Ishikawa (cell line): ENCODE measurements at regions not wholly inside any gene's neighbourhood (a gene's known extent, or its start where the extent isn't known, plus 50 kb on each side); places are given as distances from the start of the nearest gene placed in this dataset.

Source experiments
- CEBPB ChIP-seq: IDR thresholded peaks from 2 replicates; pipeline ENCODE4 v1.6.1; 2012
- CREB1 ChIP-seq: IDR thresholded peaks from 2 replicates; pipeline ENCODE4 v1.6.1; 2012; ENCODE audit warnings: low read depth
- EGR1 ChIP-seq: IDR thresholded peaks from 2 replicates; pipeline ENCODE4 v1.6.1; 2012
- EP300 ChIP-seq: IDR thresholded peaks from 2 replicates; pipeline ENCODE4 v1.6.1; 2012; ENCODE audit warnings: borderline replicate concordance
- FOXM1 ChIP-seq: IDR thresholded peaks from 2 replicates; pipeline ENCODE4 v1.6.1; 2012; ENCODE audit warnings: low read depth, borderline replicate concordance
- NFIC ChIP-seq: IDR thresholded peaks from 2 replicates; pipeline ENCODE4 v1.6.1; 2012
- RAD21 ChIP-seq: IDR thresholded peaks from 2 replicates; pipeline ENCODE4 v1.6.1; 2012; ENCODE audit warnings: low read depth
- REST ChIP-seq: IDR thresholded peaks from 2 replicates; pipeline ENCODE4 v1.6.1; 2012; ENCODE audit warnings: low read depth, mild to moderate bottlenecking
- TAF1 ChIP-seq: IDR thresholded peaks from 2 replicates; pipeline ENCODE4 v1.6.1; 2012; ENCODE audit warnings: low read depth, mild to moderate bottlenecking
- TCF12 ChIP-seq: IDR thresholded peaks from 2 replicates; pipeline ENCODE4 v1.6.1; 2012; ENCODE audit warnings: low read depth
- TEAD4 ChIP-seq: IDR thresholded peaks from 2 replicates; pipeline ENCODE4 v1.6.1; 2012
- USF1 ChIP-seq: IDR thresholded peaks from 2 replicates; pipeline ENCODE4 v1.6.1; 2012
- YY1 ChIP-seq: IDR thresholded peaks from 2 replicates; pipeline ENCODE4 v1.6.1; 2012; ENCODE audit warnings: low read depth
- ZBTB7A ChIP-seq: IDR thresholded peaks from 2 replicates; pipeline ENCODE4 v1.6.1; 2012; ENCODE audit warnings: low read depth
- TF ChIP-seq, protein P1 (sequence below): IDR thresholded peaks from 2 replicates; pipeline ENCODE4 v1.6.1; 2012

- no peak for TF ChIP-seq TEAD4
- no peak for TF ChIP-seq CEBPB
- TF ChIP-seq REST: no peak
- TF ChIP-seq TAF1: no peak
- TF ChIP-seq EGR1: no peak
- TF ChIP-seq ZBTB7A: no peak
- no peak for TF ChIP-seq USF1
- no peak for TF ChIP-seq RAD21
- no peak for TF ChIP-seq TCF12
- TF ChIP-seq EP300: no peak
- TF ChIP-seq NFIC: no peak
- TF ChIP-seq FOXM1: no peak
- TF ChIP-seq CREB1: no peak
- TF ChIP-seq, protein P1, sequence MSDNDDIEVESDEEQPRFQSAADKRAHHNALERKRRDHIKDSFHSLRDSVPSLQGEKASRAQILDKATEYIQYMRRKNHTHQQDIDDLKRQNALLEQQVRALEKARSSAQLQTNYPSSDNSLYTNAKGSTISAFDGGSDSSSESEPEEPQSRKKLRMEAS: no peak
- no peak for TF ChIP-seq YY1
Observed at GRCh38 chr10:29185050-29185449, 103.8 kb upstream of the LYZL1 start.

DNA sequence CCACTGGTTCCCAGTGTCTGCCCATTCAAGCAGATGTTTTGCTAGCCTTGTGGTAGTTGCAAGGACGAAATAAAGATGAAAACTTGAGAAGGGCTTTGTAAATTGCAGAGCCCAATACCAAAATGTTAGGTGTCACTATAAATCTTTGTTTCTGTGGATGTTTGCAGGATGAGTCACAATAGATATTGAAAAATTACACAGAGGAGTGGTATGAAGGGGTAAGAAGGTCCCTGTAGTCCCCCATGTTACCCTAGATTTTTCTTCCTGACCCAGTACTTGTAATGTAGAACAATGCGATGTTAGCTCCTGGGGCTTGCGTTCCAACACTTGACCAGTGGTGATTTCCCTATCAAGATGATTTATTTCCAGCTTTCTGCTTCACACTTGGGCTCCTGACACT, 102.6 kb upstream of the LYZL1 start:
- TF ChIP-seq EP300 (no peak), FOXM1 (no peak), CREB1 (no peak), ZBTB7A (no peak), NFIC (no peak), CEBPB (no peak), TCF12 (no peak), TAF1 (no peak), RAD21 (no peak)
- TF ChIP-seq, protein P1: no peak

- TF ChIP-seq NFIC: no peak
- no peak for TF ChIP-seq EP300
- TF ChIP-seq EGR1: no peak
- no peak for TF ChIP-seq REST
- no peak for TF ChIP-seq CREB1
- TF ChIP-seq CEBPB: no peak
- TF ChIP-seq YY1: no peak
- TF ChIP-seq RAD21: no peak
- no peak for TF ChIP-seq TCF12
- TF ChIP-seq, protein P1: no peak
- TF ChIP-seq USF1: no peak
- TF ChIP-seq FOXM1: no peak
- no peak for TF ChIP-seq ZBTB7A
- no peak for TF ChIP-seq TEAD4
- TF ChIP-seq TAF1: no peak
Observed at GRCh38 chr10:29189256-29189655, 99.6 kb upstream of the LYZL1 start.

DNA sequence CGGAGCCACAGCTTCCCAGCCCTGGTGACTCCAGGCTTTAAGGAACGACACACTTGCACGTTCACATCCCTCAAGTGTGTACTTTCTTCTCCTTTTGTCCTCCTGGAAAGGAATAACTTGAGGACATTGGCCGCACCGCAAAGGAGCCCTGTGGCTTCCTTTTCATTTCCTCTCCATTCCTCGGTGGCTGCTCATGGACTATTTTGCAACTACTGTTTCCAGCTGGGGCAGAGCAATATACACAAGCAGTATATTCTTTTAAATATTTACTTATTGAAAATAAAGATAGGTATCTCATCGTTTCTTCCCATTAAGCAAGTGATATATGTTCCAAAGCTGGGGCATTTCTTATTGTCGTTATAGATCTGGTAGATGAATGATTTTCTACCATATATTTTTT, 97.2 kb upstream of the LYZL1 start:
- TF ChIP-seq, protein P1: no peak
- TF ChIP-seq EP300: no peak
- no peak for TF ChIP-seq NFIC

DNA sequence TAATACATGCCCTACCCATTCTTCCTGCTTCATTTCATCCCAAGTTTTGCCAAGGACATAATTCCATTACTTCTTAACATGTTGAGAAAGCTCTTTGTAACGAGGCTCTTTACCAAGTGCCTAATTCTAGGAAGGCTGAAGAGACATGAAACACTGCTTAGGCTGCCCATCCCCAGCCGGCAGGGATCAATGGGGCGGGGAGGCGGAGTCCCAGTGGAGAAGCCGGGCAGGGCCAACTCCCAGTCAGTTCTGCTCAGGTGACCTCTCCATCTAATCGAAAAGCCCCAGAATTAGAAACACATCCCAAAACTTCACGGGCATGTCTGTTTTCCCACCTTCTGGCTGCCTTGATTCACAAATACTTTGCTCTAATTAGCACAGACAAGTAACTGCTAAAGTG, 89.5 kb upstream of the LYZL1 start:
- TF ChIP-seq TEAD4 (no peak), ZBTB7A (no peak), EGR1 (no peak), USF1 (no peak), CEBPB (no peak), YY1 (no peak), CREB1 (no peak), NFIC (no peak), FOXM1 (no peak), REST (no peak), TAF1 (no peak), RAD21 (no peak), EP300 (no peak), TCF12 (no peak)
- TF ChIP-seq, protein P1: no peak
